Activated T-cell treated with anti-CD3 and anti-CD28 coated beads, Interleukin-2, amount 50 U/mL, for 1 hour (primary cell): ENCODE measurements at regions not wholly inside any gene's neighbourhood (a gene's known extent, or its start where the extent isn't known, plus 50 kb on each side); places are given as distances from the start of the nearest gene placed in this dataset.

ENCODE experiments used
- DNase-seq: peaks from one replicate; pipeline ENCODE4 v3.0.0-alpha.2; 2020

- DNase-seq: no peak
These were observed 559.0 kb upstream of the ADARB2 start for GRCh38 chr10:2296179-2296891.

DNA sequence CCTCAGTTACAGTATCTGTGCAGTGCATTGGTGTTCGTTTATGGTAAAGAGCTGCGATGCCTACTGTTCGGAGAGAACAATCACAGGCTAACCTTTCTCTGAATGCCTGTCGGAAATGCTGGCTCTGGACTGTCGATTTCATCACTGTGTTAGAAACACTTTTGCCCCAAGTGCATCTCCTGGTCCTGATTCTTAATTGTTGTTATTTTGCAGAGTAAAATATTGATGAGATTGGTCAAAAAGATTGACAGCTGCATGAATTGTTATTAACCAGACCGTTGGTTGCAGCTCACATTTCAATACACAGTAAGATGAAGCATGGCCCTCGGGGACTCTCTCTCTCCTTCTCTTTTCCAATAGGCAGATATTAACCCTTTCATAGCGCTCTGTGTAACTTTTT is 557.4 kb upstream of the ADARB2 start:
- DNase-seq: no peak

DNA sequence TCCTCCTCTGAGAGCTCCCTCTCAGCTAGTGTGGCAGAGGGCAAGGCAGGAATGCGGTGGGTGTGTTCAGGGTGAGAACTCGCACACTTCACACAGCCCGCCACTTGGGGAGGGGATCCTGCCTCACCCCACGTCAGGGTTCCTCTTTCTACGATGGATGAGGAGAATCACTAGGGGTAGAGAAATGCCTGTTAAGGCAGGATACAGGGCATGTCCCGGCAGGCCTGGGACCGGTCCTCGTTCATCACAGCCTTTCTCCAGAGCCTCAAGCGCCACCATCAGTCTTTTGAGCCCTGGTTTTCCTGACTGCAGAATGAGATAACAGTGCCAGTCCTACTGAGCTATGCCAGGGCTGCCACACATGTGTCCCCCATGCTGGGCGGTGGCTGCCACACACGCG is 546.7 kb upstream of the ADARB2 start:
- no peak for DNase-seq

GRCh38 chr10:2282202-2282601 is 544.9 kb upstream of the ADARB2 start:
- DNase-seq: no peak

DNA sequence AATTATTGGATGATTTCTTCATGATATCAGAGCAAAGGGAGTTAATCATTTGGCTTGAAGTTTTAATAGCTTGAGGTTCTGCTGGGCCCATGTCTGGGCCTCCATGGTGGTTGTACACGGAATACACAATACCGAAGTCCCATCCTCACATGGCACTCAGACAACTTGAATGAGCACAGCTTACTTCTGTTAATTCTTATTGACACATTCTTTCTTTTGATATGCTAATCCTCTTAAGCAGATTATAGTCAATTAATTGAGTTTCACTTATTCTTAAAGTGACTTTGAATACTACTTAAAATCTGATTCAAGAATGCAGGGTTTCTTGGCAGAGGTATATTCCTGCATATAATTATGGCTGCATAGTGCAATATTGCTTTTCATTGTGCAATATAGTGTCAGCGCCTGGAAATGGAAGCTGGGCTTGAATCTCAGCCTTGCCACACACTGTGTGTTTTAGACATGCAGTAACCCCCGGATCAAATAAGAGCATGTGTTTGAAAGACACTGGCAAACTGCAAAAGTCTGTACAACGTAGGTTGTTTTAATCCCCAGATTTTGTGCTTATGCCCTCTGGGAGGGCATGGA is 543.5 kb upstream of the ADARB2 start:
- DNase-seq: no peak

DNA sequence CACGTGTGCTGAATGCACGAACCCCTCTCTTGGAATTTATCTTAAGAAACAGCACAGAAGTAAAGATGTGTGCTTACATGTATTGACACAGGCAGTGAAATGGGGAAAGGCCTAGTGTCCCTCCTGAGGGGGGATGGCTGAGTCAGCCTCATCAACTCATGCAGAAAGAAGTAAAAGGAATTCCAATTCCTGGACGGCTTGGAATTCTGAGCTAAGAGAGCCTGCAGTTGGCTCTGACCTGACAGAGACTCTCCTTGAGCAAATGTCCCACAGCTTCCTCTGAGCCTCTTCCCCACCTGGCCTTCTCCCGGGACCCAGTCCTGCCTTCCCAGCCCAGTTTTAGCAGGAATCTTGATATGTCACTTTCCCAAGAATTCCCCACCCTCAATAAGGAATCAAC is 542.4 kb upstream of the ADARB2 start:
- DNase-seq: no peak

DNA sequence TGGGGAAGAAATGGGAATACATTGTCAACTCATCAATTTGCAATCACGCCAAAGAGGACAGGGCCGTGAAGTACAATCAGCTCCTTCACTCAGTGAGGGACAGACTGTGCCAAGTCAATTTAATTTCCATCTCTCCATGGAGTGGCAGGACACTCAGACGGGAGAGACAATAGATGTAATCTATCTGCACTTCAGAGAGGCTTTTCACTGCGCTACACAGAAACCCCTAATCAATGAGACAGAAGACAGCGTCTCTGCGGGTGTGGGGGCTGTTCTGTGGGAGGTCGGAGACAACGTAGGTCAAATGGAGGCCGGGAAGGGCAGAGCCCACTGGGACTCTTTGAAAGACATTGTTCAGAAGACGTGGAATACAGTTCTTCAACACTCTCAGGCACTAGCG is 541.0 kb upstream of the ADARB2 start:
- no peak for DNase-seq

GRCh38 chr10:2263561-2263960 is 526.2 kb upstream of the ADARB2 start:
- no peak for DNase-seq

- no peak for DNase-seq
These were observed 525.6 kb upstream of the ADARB2 start for GRCh38 chr10:2262878-2263277.

DNA sequence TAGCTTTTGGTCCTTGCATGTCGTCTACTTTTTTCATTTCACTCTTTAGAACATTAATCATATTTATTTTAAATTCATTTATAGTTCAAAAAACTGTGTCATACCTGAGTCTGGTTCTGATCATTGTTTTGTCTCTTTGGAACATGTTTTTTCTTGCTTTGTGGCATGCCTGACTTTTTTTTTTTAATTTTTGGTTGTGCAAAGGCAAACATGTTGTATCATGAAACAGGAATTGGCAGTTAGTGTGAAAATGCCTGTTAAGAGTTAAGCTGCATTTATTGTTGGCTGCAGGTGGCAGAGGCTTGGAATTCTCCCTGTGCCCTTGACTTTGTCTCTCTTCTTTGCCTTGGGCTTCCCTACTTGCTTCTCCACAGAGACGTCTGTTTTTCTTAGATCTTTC is 525.0 kb upstream of the ADARB2 start:
- DNase-seq: no peak

DNA sequence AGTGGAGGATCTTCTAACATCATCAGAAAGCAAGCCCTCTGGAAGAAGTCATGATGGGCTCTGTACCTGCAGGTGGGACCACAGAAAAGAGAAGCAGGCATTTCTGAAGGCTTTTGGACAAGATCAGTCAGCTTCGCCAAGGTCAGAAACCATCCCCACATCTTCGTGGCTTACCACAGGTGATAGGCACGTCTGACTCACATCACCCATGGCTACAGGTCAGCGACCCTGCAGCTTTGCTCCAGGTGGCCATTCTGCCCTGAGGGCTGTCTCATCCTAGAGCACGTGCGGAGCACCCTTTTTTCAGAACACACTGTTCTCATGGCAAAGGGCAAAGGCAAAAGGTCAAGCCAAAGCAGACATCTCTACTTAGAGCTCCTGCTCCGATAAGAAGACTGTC is 518.9 kb upstream of the ADARB2 start:
- DNase-seq: no peak

- no peak for DNase-seq
These were observed 514.8 kb upstream of the ADARB2 start for GRCh38 chr10:2252096-2252495.

DNA sequence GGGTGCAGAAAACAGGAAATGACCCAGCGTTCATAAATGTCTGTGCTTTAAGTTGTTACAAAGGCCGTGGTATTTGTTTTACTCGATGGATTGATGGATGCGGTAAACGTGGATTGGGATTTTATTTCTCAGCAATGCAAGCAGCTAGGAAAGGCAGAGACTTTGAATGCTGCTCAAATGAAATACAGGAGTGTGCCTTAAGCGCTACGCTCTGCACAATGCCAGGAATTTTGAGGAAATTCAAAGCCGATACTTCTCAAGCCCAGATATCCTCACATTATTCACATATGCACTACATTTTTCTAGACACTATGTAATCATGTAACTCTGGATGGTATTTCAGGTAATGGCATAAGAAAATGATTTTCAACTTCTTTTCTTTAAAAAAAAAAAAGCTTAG is 514.3 kb upstream of the ADARB2 start:
- DNase-seq: no peak

GRCh38 chr10:2246747-2247146 is 509.4 kb upstream of the ADARB2 start:
- no peak for DNase-seq

- no peak for DNase-seq
These were observed 508.3 kb upstream of the ADARB2 start for GRCh38 chr10:2245580-2245979.

- DNase-seq: no peak
These were observed 507.1 kb upstream of the ADARB2 start for GRCh38 chr10:2244471-2244870.

- no peak for DNase-seq
These were observed 499.6 kb upstream of the ADARB2 start for GRCh38 chr10:2236876-2237275.

DNA sequence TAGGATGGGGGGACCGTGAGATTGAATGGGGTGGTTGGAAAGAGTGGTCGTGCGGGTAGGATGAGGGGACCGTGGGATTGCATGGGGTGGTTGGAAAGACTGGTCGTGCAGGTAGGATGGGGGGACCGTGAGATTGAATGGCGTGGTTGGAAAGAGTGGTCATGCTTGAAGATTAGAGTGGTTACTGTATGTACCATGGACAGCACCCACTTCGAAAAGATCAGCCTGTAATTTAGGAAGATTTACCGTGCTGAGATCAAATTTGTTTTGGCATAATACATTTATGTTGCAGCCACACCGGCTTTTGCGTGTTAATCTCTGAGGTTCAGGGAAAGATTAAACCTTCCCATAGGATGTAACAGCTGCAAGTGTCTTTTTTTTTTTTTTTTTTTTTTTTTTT is 495.2 kb upstream of the ADARB2 start:
- DNase-seq: no peak

DNA sequence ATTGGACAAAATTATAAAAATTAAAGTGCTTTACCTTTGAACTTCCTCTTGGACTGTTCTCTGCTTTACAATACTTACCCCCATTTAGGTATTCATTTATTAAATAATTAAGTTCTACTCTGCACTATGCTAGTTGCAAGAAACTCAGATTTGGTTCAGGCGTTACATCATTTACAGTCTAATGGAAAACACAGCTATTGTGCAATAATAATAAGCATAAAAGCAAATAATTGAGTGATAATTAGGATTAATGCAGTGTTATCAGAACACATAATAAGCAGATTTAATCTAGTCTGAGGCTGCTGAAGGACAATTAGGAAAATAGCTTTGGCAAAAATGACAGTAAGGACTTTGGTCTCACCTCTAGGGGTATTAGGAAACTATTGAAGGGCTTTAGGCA is 493.2 kb upstream of the ADARB2 start:
- DNase-seq: no peak

DNA sequence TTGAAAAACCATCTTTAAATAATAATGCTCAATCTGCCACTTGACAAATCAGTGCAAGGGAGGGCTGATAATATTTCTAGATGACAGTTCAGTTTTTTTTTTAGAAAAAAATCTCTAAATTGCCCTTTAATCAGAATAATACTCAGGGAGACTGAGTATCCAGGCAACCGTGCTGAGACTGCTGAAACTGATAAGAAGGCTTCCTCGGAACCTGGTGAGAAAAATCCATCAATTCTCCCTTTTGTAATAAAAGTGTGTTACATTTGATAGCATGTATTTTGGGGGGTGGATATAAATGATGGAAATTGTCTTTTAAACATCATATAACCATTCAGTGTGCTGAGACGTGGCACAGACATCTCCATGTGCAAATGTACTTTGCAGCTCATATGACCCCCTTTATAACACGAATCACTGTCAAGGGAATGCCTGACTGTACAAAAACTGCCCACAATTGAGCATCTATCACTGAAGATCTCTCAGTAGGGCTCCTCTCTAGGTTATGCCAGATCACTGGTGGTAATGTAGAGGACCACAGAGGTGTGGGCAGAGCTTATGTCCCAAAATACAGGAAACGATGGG is 491.1 kb upstream of the ADARB2 start:
- no peak for DNase-seq

DNA sequence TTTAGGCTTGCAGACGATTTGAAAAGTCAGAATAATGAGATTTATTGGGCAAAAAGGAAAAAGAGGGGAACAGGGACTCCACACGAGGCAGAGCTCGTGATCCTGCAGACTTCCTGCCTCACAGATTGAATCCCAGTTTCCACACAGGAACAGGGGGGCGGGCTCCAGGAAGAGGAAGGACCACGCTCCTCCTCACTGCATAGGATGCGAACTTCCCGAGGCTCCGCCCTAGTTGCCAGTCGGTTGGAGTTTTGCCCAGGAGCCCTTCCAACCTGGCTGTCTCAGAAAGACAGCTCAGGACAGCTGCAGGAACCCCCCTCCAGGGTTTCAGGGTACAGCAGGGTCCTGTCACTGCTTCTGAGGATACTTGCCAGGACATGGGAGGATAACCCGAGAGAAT is 488.3 kb upstream of the ADARB2 start:
- no peak for DNase-seq

GRCh38 chr10:2223548-2224320 is 486.4 kb upstream of the ADARB2 start:
- DNase-seq: no peak

- DNase-seq: no peak
These were observed 485.3 kb upstream of the ADARB2 start for GRCh38 chr10:2222631-2223030.

GRCh38 chr10:2214805-2215204 is 477.5 kb upstream of the ADARB2 start:
- no peak for DNase-seq
